Heart left ventricle (tissue), 16 donors: ENCODE measurements at regions not wholly inside any gene's neighbourhood (a gene's known extent, or its start where the extent isn't known, plus 50 kb on each side); places are given as distances from the start of the nearest gene placed in this dataset.

ENCODE experiments used
- ATAC-seq, 4 donors: fragments of 200-7000 bp; cut with Tn5 transposase; one replicate each; pipeline ENCODE4 v1.9.1; 2020 to 2022; ENCODE audit warnings: moderate library complexity in 4 of 4, mild to moderate bottlenecking in 3 of 4, moderate number of reproducible peaks in 1 of 4
- DNase-seq, 5 donors: peaks; one replicate each; pipeline ENCODE4 v3.0.0-alpha.2; 2020
- H3K27ac ChIP-seq, 12 donors: fragments of 200-600 bp; sonication (generic) in 4 of 12; one replicate each; pipeline versions ENCODE4 v1.5.0 to v1.8.0; 2016 to 2022; ENCODE audit warnings: mild to moderate bottlenecking in 2 of 12
- H3K27me3 ChIP-seq, 9 donors: fragments of 200-600 bp; sonication (generic) in 2 of 9; one replicate each; pipeline versions ENCODE4 v1.5.1 to v1.8.0; 2016 to 2022; ENCODE audit warnings: mild to moderate bottlenecking in 3 of 9
- H3K36me3 ChIP-seq, 9 donors: fragments of 200-600 bp; sonication (generic) in 2 of 9; one replicate each; pipeline versions ENCODE4 v1.5.0 to v1.8.0; 2018 to 2022; ENCODE audit warnings: mild to moderate bottlenecking in 2 of 9
- H3K4me1 ChIP-seq, 12 donors: fragments of 200-600 bp; sonication (generic) in 4 of 12; one replicate each; pipeline versions ENCODE4 v1.5.0 to v1.8.0; 2016 to 2022; ENCODE audit warnings: mild to moderate bottlenecking in 3 of 12
- H3K4me3 ChIP-seq, 12 donors: fragments of 200-600 bp; sonication (generic) in 4 of 12; one replicate each; pipeline versions ENCODE4 v1.5.0 to v1.8.0; 2017 to 2022; ENCODE audit warnings: mild to moderate bottlenecking in 9 of 12, moderate library complexity in 4 of 12
- H3K9me3 ChIP-seq, 12 donors: fragments of 200-600 bp; sonication (generic) in 4 of 12; one replicate each; pipeline versions ENCODE4 v1.5.0 to v1.8.0; 2016 to 2022; ENCODE audit warnings: mild to moderate bottlenecking in 1 of 12
- CTCF ChIP-seq, 12 donors: fragments of 200-600 bp; sonication (generic) in 4 of 12; IDR thresholded peaks; one replicate each; pipeline versions ENCODE4 v1.5.0 to v1.8.0; 2018 to 2022; ENCODE audit warnings: antibody characterized with exemption in 12 of 12, mild to moderate bottlenecking in 5 of 12
- POLR2A ChIP-seq, 2 donors: fragments of 450-650 bp; IDR thresholded peaks; one replicate each; pipeline ENCODE4 v1.6.1; 2017; ENCODE audit warnings: antibody characterized with exemption in 2 of 2, mild to moderate bottlenecking in 2 of 2, moderate library complexity in 2 of 2
- WGBS, 4 donors: extraction: QIAGEN DNeasy Blood & Tissue Kit in 2 of 4; methylation state at CpG; one replicate each; pipeline versions ENCODE4 v1.1.5 to v1.1.7; 2013 to 2018; 5-methylcytosine and 5-hydroxymethylcytosine counted together
- intact Hi-C, 10 donors: fragments of 100-400 bp; cut with DNase I; formaldehyde crosslinking; loops; one replicate each; pipeline versions ENCODE4 v1.11.1 to v1.14.2; 2022
- donor health status: ischemic (EF 13 %, LVEDD 7.1; RV severe dilation, severe dysfunction).
- donor health status: healthy with polysubstance abuse.
- donor health status: DM: no; HTN: yes; CAD: no.
- donor health status: DM: no; HTN: no; CAD: no.
- donor health status: ischemic (EF 25% LVEDD 6.9; RV normal size, moderate dysfunction).
- donor health status: ischemic (EF 25% LVEDD 5.7; RV mildly dilated, moderate dysfunction).
- donor health status: healthy.
- donor health status: DM: yes; HTN: yes; CAD: no.
- donor health status: ischemic (EF 35%, LVEDD 5.7; RV mildly dilated, moderate dysfunction).
- donor health status: nonischemic (EF 11% LVEDD 7.7; RV severe dilation, severe dysfunction).
- donor health status: DM: yes; HTN: yes; CAD: no.
- donor health status: PGD.
- donor health status: ischemic (EF 29% LVEDD 5.4; RV normal size, mild dysfunction).
- donor health status: nonischemic (EF 23%, LVEDD 6.1; RV moderate dilation, normal function).

GRCh38 chr9:82745919-82746318 is 317.0 kb downstream of the RASEF start:
- H3K4me3 ChIP-seq, result no peak overlapping the region
- intact Hi-C loops, result no loop called here
- DNase-seq (no peak), ATAC-seq (no peak)
- no peaks in the 10 kb centered on the region for H3K4me1 ChIP-seq
- no peaks in the 10 kb centered on the region for H3K27me3 ChIP-seq
- H3K36me3 ChIP-seq, result no peaks in the 10 kb centered on the region
- TF ChIP-seq POLR2A (IDR thresholded peaks at IDR 0.05), result no peak
- TF ChIP-seq CTCF (IDR thresholded peaks at IDR 0.05), result no peak
- 73 to 82% (median 77%) methylated on average over 2 of the region's 2 CpGs for WGBS, 4 donors
- no peaks in the 10 kb centered on the region for H3K9me3 ChIP-seq
- no peak overlapping the region for H3K27ac ChIP-seq

- intact Hi-C loops, result no loop called here
- no peak for ATAC-seq
Measured at GRCh38 chr9:82750411-82750913, 312.5 kb downstream of the RASEF start.

GRCh38 chr9:82757924-82758323 is 305.0 kb downstream of the RASEF start:
- no peak for DNase-seq
- Histone ChIP-seq H3K9me3 (no peaks in the 10 kb centered on the region), H3K4me3 (no peak overlapping the region), H3K27me3 (no peaks in the 10 kb centered on the region), H3K27ac (no peak overlapping the region), H3K4me1 (no peaks in the 10 kb centered on the region), H3K36me3 (no peaks in the 10 kb centered on the region)
- no peak for TF ChIP-seq POLR2A (IDR thresholded peaks at IDR 0.05)
- no peak for TF ChIP-seq CTCF (IDR thresholded peaks at IDR 0.05)
- no peak for ATAC-seq
- intact Hi-C loops, result no loop called here
- WGBS, 4 donors, result 0 to 92% (median 48%) methylated on average over 1 of the region's 1 CpG

More at GRCh38 chr9:82750411-82750913, 312.5 kb downstream of the RASEF start:
- Histone ChIP-seq H3K4me1 (no peaks in the 10 kb centered on the region), H3K27me3 (no peaks in the 10 kb centered on the region), H3K4me3 (no peak overlapping the region), H3K36me3 (no peaks in the 10 kb centered on the region), H3K27ac (no peak overlapping the region), H3K9me3 (no peaks in the 10 kb centered on the region)
- 71 to 76% (median 74%) methylated on average over 7 of the region's 7 CpGs for WGBS, 4 donors
- no peak for DNase-seq
- TF ChIP-seq CTCF (IDR thresholded peaks at IDR 0.05) (no peak), POLR2A (IDR thresholded peaks at IDR 0.05) (no peak)

GRCh38 chr9:82761027-82761426 is 301.9 kb downstream of the RASEF start:
- intact Hi-C loops, result no loop called here

More at GRCh38 chr9:82761027-82761426, 301.9 kb downstream of the RASEF start:
- H3K4me3 ChIP-seq, result no peak overlapping the region
- WGBS, 4 donors, result 88 to 96% (median 92%) methylated on average over 1 of the region's 1 CpG
- TF ChIP-seq CTCF (IDR thresholded peaks at IDR 0.05) (no peak), POLR2A (IDR thresholded peaks at IDR 0.05) (no peak)
- H3K27me3 ChIP-seq, result no peaks in the 10 kb centered on the region
- no peaks in the 10 kb centered on the region for H3K9me3 ChIP-seq
- ATAC-seq, result no peak
- H3K27ac ChIP-seq, result no peak overlapping the region
- H3K4me1 ChIP-seq, result no peaks in the 10 kb centered on the region
- DNase-seq, result no peak
- no peaks in the 10 kb centered on the region for H3K36me3 ChIP-seq
